ENCODE measurements at regions not wholly inside any gene's neighbourhood (a gene's known extent, or its start where the extent isn't known, plus 50 kb on each side); places are given as distances from the start of the nearest gene placed in this dataset.

GRCh38 chr6:98033617-98034016, 750.6 kb upstream of the MMS22L start:
- TF ChIP-seq CTCF (IDR thresholded peaks at IDR 0.05; ENCODE audit: control insufficient read depth, insufficient read depth, low read depth, low read length, missing control alignments), result no peak
- no peak overlapping the region for H3K4me3 ChIP-seq (ENCODE audit: control insufficient read depth, low read depth, low read length)
- DNase-seq (ENCODE audit: low read depth), result no peak

- DNase-seq (ENCODE audit: low read depth), result no peak
- no peak for TF ChIP-seq CTCF (IDR thresholded peaks at IDR 0.05; ENCODE audit: control insufficient read depth, insufficient read depth, low read depth, low read length, missing control alignments)
Measured at GRCh38 chr6:98036344-98036923, 753.4 kb upstream of the MMS22L start.

GRCh38 chr6:98037571-98037970, 754.6 kb upstream of the MMS22L start:
- no peak for TF ChIP-seq CTCF (IDR thresholded peaks at IDR 0.05; ENCODE audit: control insufficient read depth, insufficient read depth, low read depth, low read length, missing control alignments)
- no peak for DNase-seq (ENCODE audit: low read depth)
- H3K4me3 ChIP-seq (ENCODE audit: control insufficient read depth, low read depth, low read length), result no peak overlapping the region

More at GRCh38 chr6:98036344-98036923, 753.4 kb upstream of the MMS22L start:
- no peak overlapping the region for H3K4me3 ChIP-seq (ENCODE audit: control insufficient read depth, low read depth, low read length)

- TF ChIP-seq CTCF (IDR thresholded peaks at IDR 0.05; ENCODE audit: control insufficient read depth, insufficient read depth, low read depth, low read length, missing control alignments), result no peak
- H3K4me3 ChIP-seq (ENCODE audit: control insufficient read depth, low read depth, low read length), result no peak overlapping the region
Measured at GRCh38 chr6:98039443-98039842, 756.4 kb upstream of the MMS22L start.

GRCh38 chr6:98039904-98040607, 757.0 kb upstream of the MMS22L start:
- no peak for TF ChIP-seq CTCF (IDR thresholded peaks at IDR 0.05; ENCODE audit: control insufficient read depth, insufficient read depth, low read depth, low read length, missing control alignments)
- DNase-seq (ENCODE audit: low read depth), result no peak
- no peak overlapping the region for H3K4me3 ChIP-seq (ENCODE audit: control insufficient read depth, low read depth, low read length)

More at GRCh38 chr6:98039443-98039842, 756.4 kb upstream of the MMS22L start:
- DNase-seq (ENCODE audit: low read depth), result no peak

- no peak overlapping the region for H3K4me3 ChIP-seq (ENCODE audit: control insufficient read depth, low read depth, low read length)
- no peak for TF ChIP-seq CTCF (IDR thresholded peaks at IDR 0.05; ENCODE audit: control insufficient read depth, insufficient read depth, low read depth, low read length, missing control alignments)
- DNase-seq (ENCODE audit: low read depth), result no peak
Measured at GRCh38 chr6:98041056-98041455, 758.0 kb upstream of the MMS22L start.
